AG10803 (cell line): ENCODE measurements at regions not wholly inside any gene's neighbourhood (a gene's known extent, or its start where the extent isn't known, plus 50 kb on each side); places are given as distances from the start of the nearest gene placed in this dataset.

ENCODE experiments used
- DNase-seq: peaks from one replicate; pipeline ENCODE4 v3.0.0; 2010; ENCODE audit warnings: low read depth
- H3K4me3 ChIP-seq: 2 replicates; pipeline ENCODE4 v1.5.1; 2011; ENCODE audit warnings: mild to moderate bottlenecking, low read length, control low read depth
- TF ChIP-seq, protein P1 (sequence below): conservative IDR thresholded peaks from 2 replicates; pipeline ENCODE4 v1.5.1; 2011; ENCODE audit warnings: mild to moderate bottlenecking, low read length, control low read depth, inconsistent platforms

GRCh38 chr4:137394018-137394417, 138.3 kb downstream of the PCDH18 start:
- TF ChIP-seq, protein P1, sequence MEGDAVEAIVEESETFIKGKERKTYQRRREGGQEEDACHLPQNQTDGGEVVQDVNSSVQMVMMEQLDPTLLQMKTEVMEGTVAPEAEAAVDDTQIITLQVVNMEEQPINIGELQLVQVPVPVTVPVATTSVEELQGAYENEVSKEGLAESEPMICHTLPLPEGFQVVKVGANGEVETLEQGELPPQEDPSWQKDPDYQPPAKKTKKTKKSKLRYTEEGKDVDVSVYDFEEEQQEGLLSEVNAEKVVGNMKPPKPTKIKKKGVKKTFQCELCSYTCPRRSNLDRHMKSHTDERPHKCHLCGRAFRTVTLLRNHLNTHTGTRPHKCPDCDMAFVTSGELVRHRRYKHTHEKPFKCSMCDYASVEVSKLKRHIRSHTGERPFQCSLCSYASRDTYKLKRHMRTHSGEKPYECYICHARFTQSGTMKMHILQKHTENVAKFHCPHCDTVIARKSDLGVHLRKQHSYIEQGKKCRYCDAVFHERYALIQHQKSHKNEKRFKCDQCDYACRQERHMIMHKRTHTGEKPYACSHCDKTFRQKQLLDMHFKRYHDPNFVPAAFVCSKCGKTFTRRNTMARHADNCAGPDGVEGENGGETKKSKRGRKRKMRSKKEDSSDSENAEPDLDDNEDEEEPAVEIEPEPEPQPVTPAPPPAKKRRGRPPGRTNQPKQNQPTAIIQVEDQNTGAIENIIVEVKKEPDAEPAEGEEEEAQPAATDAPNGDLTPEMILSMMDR = no peak
- DNase-seq = peak; percentile 29

DNA sequence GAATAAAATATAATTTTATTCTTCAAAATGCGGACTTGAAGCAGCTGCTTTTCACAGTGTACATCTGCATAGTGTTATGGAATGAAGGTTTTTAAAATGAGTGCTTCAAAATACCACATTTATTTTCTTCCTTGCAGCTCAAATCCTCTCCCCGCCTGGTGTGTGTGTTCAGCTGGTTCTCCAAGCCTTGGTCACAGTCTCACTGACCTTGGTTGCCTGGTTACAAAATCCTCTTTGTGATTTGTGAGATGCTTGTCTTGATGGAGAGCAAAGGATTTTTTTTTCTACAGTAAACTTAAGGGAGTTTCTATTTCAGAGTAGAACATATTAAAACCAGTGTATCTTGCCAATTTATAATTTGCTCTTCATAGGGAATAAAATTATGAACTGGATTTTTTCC, 139.2 kb downstream of the PCDH18 start:
- H3K4me3 ChIP-seq = no peak overlapping the region
- TF ChIP-seq, protein P1 = no peak
- DNase-seq = peak; percentile 50

More at GRCh38 chr4:137394018-137394417, 138.3 kb downstream of the PCDH18 start:
- no peak overlapping the region for H3K4me3 ChIP-seq

- TF ChIP-seq, protein P1 = no peak
- no peak overlapping the region for H3K4me3 ChIP-seq
- DNase-seq = peak; percentile 90
Measured at GRCh38 chr4:137390707-137391106, 141.6 kb downstream of the PCDH18 start.

DNA sequence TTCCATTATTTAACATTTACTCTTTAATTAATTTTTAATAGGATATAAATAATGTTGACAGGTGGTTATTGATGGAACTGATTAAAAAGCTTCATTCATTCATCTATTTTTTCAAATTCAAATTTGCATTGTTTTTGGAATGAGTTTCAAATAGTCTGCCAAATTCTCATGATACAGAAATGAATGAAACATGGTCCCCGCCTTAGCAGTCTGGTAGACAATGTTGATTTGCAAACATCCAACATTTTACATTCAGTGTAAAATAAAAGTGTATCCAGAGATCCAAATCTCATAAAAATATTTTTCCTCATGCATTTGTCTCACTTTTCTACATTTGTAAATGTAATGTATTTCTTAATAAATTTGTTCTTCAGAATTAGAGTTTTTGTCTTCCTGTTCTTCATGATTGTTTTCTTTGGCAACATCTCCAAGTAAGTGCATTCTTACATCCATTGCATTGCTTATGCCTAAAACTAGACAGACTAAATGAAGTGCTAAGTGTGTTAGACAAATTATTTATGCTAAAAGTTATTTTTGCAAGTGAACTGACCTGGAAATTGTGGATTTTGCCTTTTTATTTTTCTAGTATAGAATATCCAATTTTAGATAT, 142.3 kb downstream of the PCDH18 start:
- TF ChIP-seq, protein P1 = no peak
- no peak overlapping the region for H3K4me3 ChIP-seq
- DNase-seq = peak; percentile 46

- no peak overlapping the region for H3K4me3 ChIP-seq
- TF ChIP-seq, protein P1 = no peak
- DNase-seq = peak; percentile 77
Measured at GRCh38 chr4:137387924-137388323, 144.4 kb downstream of the PCDH18 start.

DNA sequence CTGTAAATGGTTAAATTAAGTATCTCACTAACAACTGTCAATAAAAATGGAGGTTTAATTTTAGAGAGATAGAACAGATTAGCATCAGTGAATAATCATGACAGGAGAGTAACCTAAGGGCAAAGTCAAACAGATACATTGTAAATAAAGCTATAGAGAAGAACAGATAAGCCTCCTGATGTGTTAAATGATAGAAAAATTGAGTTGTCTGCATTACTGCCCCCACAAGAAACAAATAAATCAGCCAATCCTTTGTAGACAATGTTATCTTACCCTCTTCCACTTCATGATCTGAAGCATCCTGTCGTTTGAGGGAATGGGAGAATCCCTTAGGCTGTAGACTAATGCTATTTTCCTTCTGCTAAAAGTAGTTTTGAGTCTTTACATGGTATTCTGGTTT, 147.8 kb downstream of the PCDH18 start:
- H3K4me3 ChIP-seq = no peak overlapping the region
- no peak for DNase-seq
- TF ChIP-seq, protein P1 = no peak

GRCh38 chr4:137378821-137379220, 153.5 kb downstream of the PCDH18 start:
- TF ChIP-seq, protein P1 = no peak
- H3K4me3 ChIP-seq = no peak overlapping the region
- DNase-seq = peak; percentile 91
